Activated effector memory CD4-positive, alpha-beta T cell treated with Interleukin-2 at 50 U/mL for 16 hours (primary cell): ENCODE measurements at regions not wholly inside any gene's neighbourhood (a gene's known extent, or its start where the extent isn't known, plus 50 kb on each side); places are given as distances from the start of the nearest gene placed in this dataset.
A peak's percentile ranks its signal among the peaks of the same experiment; 100 is the strongest.

Experiments used
- DNase-seq: peaks from one replicate; pipeline ENCODE4 v3.0.0-alpha.2; 2020

DNA sequence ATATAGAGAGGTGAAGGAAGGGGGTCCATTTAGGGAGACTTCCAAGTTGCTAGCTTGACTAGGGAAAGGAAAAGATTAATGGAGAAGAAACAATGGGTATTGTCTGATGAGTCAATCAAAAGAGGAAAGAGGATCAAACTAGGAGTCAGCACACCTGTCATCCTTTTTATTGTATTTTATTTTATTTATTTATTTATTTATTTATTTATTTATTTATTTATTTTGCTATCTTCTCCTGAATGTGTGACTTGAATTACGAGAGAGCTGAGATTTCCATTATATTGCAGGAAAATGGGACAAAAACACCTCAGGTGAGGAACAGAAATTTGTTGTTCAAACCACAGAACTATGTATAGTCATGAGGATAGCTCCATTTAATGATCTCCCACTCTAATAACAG lies 58.9 kb downstream of the NUDT11 start:
- DNase-seq, result no peak

DNA sequence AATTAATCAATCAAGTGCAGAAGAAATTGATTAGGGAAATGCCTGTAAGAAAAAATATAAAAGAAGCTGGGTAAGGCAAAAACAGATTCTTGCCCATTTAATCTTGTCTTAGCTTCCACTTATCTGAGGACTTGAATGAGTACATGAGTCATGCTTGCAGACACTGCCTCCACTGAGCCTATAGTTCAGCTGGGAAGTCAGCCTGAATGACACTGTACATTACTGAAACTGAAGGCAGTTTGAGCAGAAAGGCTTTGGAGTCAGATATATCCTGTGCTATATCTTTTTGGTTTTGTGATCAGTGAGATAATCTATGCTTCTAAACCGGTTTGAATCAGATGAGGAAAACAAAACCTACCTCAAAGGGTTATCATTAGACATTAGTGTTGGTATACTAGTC lies 61.3 kb downstream of the NUDT11 start:
- no peak for DNase-seq

DNA sequence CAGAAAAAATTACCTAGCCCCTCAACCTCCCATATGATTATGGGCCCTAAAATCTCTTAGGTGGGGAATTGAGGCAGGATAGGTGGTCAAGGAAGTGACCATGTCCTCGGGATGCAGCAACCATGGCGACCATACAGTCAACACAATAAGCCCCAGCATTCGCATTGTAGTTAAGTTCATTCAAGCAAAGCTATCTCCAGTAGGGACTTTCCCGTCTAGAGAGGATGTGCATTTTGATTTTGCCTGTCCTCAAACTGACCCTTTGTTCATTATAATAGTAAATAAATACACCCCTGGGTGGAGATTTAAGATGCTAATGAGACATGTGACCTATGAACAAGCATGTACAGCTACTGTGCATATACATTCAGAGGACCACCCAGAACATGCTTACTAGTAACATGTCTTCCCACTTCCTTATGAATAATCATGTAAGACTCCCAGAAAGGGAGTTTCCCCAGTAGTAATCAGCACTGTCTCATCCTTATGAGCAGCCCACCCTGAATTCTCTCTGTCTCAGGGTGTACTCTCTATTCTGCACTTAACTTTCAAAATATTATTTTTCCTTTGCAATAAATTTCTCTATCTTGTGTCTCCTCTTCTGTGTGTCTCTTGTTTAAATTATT lies 74.3 kb downstream of the NUDT11 start:
- no peak for DNase-seq

DNA sequence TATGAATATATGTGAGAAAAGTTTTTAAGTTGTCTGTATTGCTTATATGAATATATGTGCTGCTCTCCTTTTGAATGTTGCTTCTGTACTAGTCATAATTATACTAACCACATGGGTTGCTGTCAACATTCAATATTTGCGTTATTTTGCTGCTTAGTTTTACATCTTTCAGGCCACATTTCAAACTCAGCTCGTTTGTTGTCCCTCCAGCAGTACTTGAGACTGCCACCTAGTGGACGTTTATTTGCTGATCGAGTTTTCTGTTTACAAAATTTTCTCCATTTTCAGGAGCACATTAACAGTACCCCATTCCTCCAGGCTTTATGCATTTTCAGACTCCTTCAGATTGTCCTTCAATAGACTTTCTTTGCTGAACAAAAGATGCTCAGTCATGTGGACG lies 75.8 kb downstream of the NUDT11 start:
- DNase-seq, result no peak

DNA sequence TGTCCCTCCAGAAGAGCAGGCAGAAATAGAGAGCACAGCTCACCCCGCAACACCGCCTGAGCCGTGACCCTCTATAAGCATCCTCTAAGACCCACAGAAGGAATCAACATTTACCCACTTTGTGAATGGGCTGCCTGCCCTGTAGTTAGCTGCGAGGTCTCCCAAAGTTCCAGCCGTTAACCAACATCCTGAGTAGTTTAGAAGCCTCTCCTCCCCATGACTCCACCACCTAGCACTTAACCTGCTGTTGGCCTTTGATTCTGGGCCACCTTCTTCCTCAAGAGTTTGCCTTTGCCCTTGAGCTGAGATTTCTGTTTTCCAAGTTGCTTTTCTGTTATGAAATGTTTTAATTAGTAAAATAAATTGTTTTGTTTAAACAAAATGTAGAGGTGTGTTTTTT lies 75.8 kb downstream of the NUDT10 start:
- no peak for DNase-seq

DNA sequence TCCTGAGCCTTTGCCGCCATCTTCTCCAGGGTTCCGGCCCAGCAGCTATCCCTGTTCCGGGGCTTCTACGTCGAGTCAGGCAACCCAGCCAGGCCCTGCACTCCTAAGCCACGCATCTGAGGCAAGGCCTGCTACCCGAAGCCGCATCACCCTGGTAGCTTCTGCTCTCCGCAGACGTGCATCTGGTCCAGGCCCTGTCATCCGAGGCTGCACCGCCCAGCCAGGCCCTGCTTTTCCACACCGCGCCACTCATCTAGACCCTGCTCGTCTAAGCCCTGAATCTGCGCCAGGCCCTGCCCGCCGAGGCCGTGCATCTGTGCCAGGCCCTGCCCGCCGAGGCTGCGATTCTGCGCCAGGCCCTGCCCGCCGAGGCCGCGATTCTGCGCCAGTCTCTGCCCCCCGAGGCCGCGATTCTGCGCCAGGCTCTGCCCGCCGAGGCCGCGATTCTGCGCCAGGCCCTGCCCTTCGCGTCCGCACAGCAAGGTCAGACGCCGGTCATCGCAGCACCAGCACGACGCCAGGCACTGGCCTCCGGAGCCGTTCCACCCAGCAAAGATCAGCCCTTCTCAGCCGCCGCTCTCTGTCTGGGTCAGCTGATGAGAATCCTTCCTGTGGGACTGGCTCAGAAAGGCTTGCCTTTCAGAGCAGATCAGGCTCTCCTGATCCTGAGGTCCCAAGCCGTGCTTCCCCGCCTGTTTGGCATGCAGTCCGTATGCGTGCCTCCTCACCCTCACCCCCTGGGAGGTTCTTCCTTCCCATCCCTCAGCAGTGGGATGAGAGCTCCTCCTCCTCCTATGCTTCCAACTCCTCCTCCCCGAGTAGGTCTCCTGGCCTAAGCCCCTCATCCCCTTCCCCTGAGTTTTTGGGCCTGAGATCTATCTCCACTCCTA lies 75.1 kb downstream of the NUDT10 start:
- no peak for DNase-seq

DNA sequence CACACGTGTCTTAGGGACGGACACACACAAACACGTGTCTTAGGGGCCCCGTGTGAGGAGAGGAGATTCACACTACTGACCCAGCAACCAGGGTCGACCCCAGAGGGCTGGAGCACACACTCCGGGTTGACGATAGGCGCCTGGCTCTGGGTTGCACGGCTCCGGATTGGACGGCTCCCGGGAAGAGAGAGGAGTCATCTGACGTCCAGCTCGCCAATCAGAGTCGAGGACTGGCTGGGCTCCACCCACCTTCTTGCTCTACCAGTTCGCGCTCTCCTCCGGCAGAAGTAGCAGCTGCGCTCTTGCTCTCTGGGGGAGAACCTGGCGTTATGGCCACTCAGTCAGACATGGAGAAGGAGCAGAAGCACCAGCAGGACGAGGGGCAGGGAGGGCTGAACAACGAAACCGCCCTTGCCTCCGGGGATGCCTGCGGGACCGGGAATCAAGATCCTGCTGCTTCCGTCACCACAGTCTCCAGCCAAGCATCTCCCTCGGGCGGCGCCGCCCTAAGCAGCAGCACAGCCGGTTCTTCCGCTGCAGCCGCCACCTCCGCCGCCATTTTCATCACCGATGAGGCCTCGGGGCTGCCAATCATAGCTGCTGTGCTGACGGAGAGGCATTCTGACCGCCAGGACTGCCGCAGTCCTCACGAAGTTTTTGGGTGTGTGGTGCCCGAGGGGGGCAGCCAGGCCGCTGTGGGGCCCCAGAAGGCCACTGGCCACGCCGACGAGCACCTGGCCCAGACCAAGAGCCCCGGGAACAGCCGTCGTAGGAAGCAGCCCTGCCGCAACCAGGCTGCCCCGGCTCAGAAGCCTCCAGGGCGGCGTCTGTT lies 74.3 kb downstream of the NUDT10 start:
- no peak for DNase-seq

DNA sequence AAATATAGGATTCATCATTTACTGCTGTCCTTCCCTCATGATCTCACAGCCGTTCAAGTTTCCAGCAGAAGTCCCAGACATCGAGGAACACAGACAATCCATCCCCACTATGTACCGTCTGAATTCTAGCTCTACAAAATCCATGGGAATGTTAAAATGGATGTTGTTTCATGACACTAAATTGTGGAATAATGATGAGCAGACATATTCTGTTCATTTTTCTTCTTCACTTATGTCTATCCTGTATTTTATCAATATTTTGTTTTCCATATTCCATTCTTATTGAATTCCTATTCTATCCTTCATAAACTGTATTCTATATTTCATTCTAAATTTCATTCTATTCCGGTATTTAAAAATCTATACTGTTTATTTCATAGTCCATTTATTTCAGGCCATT lies 71.8 kb downstream of the NUDT10 start:
- no peak for DNase-seq

DNA sequence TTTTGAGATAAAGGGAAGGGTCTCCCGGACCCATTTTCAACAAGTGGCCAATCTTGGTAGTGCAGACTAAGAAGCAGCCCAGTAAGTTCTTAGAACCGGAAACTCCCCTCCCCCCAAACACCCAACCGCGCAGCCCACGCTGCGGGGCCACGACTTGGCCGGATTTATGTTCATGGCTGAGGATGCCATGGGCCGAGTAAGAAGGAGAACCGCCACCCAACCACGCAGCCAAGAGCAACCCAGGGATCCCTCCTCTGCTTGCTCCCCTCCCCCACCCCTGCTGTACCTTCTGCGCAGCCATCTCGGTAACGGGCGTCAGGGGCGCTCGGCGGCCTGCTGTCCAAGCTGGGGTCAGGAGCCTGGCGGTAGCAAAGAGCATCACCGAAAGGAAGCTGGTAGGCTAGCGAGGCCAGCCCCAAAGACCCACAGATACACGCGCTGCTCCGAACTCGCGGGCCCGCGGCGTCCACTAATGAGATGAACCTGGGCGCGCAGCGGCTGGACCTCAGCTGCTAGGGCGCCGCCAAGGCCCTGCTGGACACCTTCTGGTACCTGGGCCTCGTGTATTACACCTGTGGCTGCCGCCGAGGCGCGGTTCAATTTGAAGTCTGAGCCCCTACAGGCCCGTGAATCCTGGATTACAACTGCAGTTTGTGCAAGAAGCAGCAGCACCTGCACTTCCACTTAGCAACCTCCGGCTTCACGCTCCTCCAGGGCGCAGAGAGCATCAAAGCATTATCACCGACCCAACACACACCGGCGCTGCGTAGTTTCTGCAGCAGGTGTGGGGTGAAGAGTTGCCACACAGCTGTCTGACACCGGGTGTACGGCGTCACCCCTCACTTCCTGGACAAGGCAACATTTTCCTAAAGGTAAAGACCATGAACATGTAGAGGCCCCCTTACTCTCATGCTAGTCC lies 63.4 kb downstream of the NUDT10 start:
- DNase-seq, result peak; percentile 42

DNA sequence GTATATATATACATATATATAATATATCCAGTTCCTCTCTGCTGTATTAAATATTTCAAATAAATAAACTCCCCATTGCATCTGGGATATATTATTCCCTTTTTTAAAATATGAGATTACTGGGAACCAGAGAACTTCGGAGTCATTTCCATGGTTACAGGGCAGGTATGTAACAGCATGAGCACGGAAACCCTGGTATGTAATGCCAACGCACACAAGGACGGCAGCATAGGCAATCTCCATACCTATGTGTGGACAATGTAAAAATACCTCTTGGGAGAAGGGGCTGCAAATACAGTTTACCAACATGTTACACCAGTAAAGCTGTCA lies 62.8 kb downstream of the NUDT10 start:
- no peak for DNase-seq
